HCT116 (cell line): ENCODE measurements at regions not wholly inside any gene's neighbourhood (a gene's known extent, or its start where the extent isn't known, plus 50 kb on each side); places are given as distances from the start of the nearest gene placed in this dataset.

Source experiments
- CBX3 ChIP-seq: IDR thresholded peaks from 2 replicates; pipeline ENCODE4 v1.6.1; 2012; ENCODE audit warnings: low read depth
- EZH2 ChIP-seq: fragments of 200-600 bp; sonication (generic); IDR thresholded peaks from 2 replicates; pipeline ENCODE4 v1.6.1; 2017; ENCODE audit warnings: antibody characterized with exemption, mixed run types
- EZH2phosphoT487 ChIP-seq: fragments of 200-600 bp; IDR thresholded peaks from 2 replicates; pipeline ENCODE4 v1.6.1; 2018; ENCODE audit warnings: antibody characterized with exemption, borderline replicate concordance
- FOSL1 ChIP-seq: IDR thresholded peaks from 2 replicates; pipeline ENCODE4 v1.6.1; 2012; ENCODE audit warnings: low read depth
- MAX ChIP-seq: IDR thresholded peaks from 2 replicates; pipeline ENCODE4 v1.6.1; 2012
- POLR2A ChIP-seq: IDR thresholded peaks from 2 replicates; pipeline ENCODE4 v1.7.0; 2011; ENCODE audit warnings: borderline replicate concordance; ENCODE audit not compliant: insufficient read depth, insufficient read length; ENCODE audit errors: extremely low read depth
- POLR2AphosphoS5 ChIP-seq: IDR thresholded peaks from 2 replicates; pipeline ENCODE4 v1.6.1; 2011; ENCODE audit warnings: mild to moderate bottlenecking, low read depth, low read length, moderate library complexity
- SIN3A ChIP-seq: IDR thresholded peaks from 2 replicates; pipeline ENCODE4 v1.6.1; 2012; ENCODE audit warnings: low read depth
- TCF7L2 ChIP-seq: IDR thresholded peaks from 2 replicates; pipeline ENCODE4 v1.7.0; 2011; ENCODE audit warnings: borderline replicate concordance, inconsistent platforms; ENCODE audit not compliant: insufficient read depth, insufficient read length; ENCODE audit errors: extremely low read depth
- TF ChIP-seq, protein P1 (sequence below), 3 experiments: fragments of 200-600 bp in 1 of 3; sonication (generic) in 1 of 3; IDR thresholded peaks in 2 of 3; conservative IDR thresholded peaks in 1 of 3; 2 replicates each; pipeline ENCODE4 v1.5.1; 2012 to 2017; ENCODE audit warnings: low read depth in 2 of 3, low read length in 2 of 3, antibody characterized with exemption in 1 of 3, borderline replicate concordance in 1 of 3, control low read depth in 1 of 3, mild to moderate bottlenecking in 1 of 3, mixed read lengths in 1 of 3, mixed run types in 1 of 3, moderate library complexity in 1 of 3; ENCODE audit not compliant: insufficient read depth in 1 of 3
- TF ChIP-seq, protein P2 (sequence below): IDR thresholded peaks from 2 replicates; pipeline ENCODE4 v1.6.1; 2012
- TF ChIP-seq, protein P3 (sequence below): IDR thresholded peaks from 2 replicates; pipeline ENCODE4 v1.6.1; 2012; ENCODE audit warnings: low read depth

DNA sequence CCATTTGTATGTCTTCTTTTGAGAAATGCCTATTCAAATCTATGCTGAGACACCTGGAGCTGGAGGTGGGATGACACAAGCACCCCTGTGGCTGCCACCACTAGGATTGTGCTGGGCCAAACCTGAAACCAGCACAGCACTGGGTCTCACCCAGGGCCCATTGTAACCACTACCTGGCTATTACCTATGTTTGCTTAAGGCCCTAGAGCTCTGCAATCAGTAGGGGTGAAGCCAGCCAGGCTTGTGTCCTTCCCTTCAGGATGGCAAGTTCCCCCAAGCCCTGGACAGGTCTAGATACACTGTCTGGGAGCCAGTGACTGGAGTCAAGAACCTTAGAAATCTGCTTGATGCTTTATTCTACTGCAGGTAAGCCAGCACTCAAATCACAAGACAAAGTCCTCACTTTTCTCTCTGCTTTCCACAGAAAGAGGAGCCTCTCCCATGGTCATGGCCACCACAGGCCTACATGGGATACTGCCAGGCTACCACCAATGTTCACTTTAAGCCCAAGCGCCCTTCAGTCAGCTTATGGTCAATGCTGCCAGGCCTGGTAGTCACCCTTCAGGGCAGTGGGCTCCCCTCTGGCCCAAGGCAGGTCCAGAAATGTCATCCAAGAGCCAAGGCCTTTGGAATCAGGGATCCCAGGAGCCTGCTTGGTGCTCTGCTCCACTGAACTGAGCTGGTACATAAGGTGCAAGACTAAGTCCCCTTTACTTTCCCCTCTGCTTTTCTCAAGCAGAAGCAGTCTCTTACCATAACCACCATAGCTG lies 105.3 kb downstream of the BMS1 start:
- TF ChIP-seq, protein P1, sequence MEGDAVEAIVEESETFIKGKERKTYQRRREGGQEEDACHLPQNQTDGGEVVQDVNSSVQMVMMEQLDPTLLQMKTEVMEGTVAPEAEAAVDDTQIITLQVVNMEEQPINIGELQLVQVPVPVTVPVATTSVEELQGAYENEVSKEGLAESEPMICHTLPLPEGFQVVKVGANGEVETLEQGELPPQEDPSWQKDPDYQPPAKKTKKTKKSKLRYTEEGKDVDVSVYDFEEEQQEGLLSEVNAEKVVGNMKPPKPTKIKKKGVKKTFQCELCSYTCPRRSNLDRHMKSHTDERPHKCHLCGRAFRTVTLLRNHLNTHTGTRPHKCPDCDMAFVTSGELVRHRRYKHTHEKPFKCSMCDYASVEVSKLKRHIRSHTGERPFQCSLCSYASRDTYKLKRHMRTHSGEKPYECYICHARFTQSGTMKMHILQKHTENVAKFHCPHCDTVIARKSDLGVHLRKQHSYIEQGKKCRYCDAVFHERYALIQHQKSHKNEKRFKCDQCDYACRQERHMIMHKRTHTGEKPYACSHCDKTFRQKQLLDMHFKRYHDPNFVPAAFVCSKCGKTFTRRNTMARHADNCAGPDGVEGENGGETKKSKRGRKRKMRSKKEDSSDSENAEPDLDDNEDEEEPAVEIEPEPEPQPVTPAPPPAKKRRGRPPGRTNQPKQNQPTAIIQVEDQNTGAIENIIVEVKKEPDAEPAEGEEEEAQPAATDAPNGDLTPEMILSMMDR (IDR thresholded peaks at IDR 0.05 in 2 of 3, conservative IDR thresholded peaks at IDR 0.05 in 1 of 3; ENCODE audit: borderline replicate concordance in 1 of 3, insufficient read depth in 1 of 3, low read depth in 2 of 3, low read length in 2 of 3) = no peak
- TF ChIP-seq POLR2A (no peak), EZH2phosphoT487 (no peak), SIN3A (no peak), POLR2AphosphoS5 (no peak), MAX (no peak), FOSL1 (no peak), TCF7L2 (no peak), EZH2 (no peak), CBX3 (no peak)
- TF ChIP-seq, protein P2, sequence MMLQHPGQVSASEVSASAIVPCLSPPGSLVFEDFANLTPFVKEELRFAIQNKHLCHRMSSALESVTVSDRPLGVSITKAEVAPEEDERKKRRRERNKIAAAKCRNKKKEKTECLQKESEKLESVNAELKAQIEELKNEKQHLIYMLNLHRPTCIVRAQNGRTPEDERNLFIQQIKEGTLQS = no peak
- TF ChIP-seq, protein P3, sequence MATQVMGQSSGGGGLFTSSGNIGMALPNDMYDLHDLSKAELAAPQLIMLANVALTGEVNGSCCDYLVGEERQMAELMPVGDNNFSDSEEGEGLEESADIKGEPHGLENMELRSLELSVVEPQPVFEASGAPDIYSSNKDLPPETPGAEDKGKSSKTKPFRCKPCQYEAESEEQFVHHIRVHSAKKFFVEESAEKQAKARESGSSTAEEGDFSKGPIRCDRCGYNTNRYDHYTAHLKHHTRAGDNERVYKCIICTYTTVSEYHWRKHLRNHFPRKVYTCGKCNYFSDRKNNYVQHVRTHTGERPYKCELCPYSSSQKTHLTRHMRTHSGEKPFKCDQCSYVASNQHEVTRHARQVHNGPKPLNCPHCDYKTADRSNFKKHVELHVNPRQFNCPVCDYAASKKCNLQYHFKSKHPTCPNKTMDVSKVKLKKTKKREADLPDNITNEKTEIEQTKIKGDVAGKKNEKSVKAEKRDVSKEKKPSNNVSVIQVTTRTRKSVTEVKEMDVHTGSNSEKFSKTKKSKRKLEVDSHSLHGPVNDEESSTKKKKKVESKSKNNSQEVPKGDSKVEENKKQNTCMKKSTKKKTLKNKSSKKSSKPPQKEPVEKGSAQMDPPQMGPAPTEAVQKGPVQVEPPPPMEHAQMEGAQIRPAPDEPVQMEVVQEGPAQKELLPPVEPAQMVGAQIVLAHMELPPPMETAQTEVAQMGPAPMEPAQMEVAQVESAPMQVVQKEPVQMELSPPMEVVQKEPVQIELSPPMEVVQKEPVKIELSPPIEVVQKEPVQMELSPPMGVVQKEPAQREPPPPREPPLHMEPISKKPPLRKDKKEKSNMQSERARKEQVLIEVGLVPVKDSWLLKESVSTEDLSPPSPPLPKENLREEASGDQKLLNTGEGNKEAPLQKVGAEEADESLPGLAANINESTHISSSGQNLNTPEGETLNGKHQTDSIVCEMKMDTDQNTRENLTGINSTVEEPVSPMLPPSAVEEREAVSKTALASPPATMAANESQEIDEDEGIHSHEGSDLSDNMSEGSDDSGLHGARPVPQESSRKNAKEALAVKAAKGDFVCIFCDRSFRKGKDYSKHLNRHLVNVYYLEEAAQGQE = no peak
